Esophagus muscularis mucosa (tissue), 3 donors: ENCODE measurements at regions not wholly inside any gene's neighbourhood (a gene's known extent, or its start where the extent isn't known, plus 50 kb on each side); places are given as distances from the start of the nearest gene placed in this dataset.

Experiments used
- POLR2AphosphoS5 ChIP-seq, 2 donors: sonication (generic); formaldehyde crosslinking; IDR thresholded peaks; one replicate each; pipeline ENCODE4 v1.6.1; 2017; ENCODE audit warnings: antibody characterized with exemption in 2 of 2
- TF ChIP-seq, protein P1 (sequence below), 3 experiments: fragments of 200-600 bp in 2 of 3; fragments of 450-650 bp in 1 of 3; sonication (generic) in 2 of 3; IDR thresholded peaks; one replicate each; pipeline ENCODE4 v1.5.1; 2017 to 2019; ENCODE audit warnings: antibody characterized with exemption in 3 of 3, mild to moderate bottlenecking in 2 of 3, moderate library complexity in 1 of 3

DNA sequence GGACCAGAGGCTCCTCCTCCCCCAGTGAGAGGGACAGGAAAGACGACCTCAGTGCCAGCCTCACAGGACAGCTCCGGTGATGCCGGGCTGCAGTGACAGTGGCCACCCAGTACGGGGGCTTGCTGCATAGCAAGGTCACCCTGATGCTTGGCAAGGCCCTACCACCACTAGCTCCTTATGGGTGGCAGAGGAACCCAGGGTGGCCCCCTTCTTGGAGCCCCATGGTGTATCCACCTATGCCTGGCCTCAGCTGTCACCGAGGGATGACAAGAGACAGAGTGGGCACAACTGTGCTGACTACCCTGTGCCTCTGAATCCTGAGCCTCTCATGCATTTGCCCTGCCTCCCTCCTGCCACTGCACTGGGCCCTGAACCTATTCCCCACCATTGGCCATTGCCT, 809.2 kb downstream of the TBC1D22A start:
- TF ChIP-seq, protein P1, sequence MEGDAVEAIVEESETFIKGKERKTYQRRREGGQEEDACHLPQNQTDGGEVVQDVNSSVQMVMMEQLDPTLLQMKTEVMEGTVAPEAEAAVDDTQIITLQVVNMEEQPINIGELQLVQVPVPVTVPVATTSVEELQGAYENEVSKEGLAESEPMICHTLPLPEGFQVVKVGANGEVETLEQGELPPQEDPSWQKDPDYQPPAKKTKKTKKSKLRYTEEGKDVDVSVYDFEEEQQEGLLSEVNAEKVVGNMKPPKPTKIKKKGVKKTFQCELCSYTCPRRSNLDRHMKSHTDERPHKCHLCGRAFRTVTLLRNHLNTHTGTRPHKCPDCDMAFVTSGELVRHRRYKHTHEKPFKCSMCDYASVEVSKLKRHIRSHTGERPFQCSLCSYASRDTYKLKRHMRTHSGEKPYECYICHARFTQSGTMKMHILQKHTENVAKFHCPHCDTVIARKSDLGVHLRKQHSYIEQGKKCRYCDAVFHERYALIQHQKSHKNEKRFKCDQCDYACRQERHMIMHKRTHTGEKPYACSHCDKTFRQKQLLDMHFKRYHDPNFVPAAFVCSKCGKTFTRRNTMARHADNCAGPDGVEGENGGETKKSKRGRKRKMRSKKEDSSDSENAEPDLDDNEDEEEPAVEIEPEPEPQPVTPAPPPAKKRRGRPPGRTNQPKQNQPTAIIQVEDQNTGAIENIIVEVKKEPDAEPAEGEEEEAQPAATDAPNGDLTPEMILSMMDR (IDR thresholded peaks at IDR 0.05): no peak
- no peak for TF ChIP-seq POLR2AphosphoS5 (IDR thresholded peaks at IDR 0.05)
